Smooth muscle cell (in vitro differentiated cells): ENCODE measurements at regions not wholly inside any gene's neighbourhood (a gene's known extent, or its start where the extent isn't known, plus 50 kb on each side); places are given as distances from the start of the nearest gene placed in this dataset.
"Not testable (repeated sequence)": the region's sequence is repeated elsewhere in the genome, so short reads cannot be mapped to it uniquely, and the experiment has no call there.

ENCODE experiments used
- DNase-seq: peaks from one replicate; lab custom pipeline; 2025; ENCODE audit not compliant: unreplicated experiment; lab: John Stamatoyannopoulos, UW
- H2AFZ ChIP-seq: fragments of 200-600 bp; sonication (generic); 2 replicates; pipeline ENCODE4 v1.6.0; 2016; ENCODE audit warnings: antibody characterized with exemption, low read depth, mild to moderate bottlenecking
- H3F3A ChIP-seq: fragments of 200-600 bp; sonication (generic); 2 replicates; pipeline ENCODE4 v1.6.0; 2017; ENCODE audit warnings: antibody characterized with exemption, low read depth
- H3K27ac ChIP-seq: fragments of 200-600 bp; sonication (generic); 2 replicates; pipeline ENCODE4 v1.5.1; 2016; ENCODE audit warnings: low read depth, mild to moderate bottlenecking
- H3K27me3 ChIP-seq: fragments of 200-600 bp; sonication (generic); 2 replicates; pipeline ENCODE4 v1.6.1; 2016; ENCODE audit warnings: low read depth, mild to moderate bottlenecking
- H3K36me3 ChIP-seq: fragments of 200-600 bp; sonication (generic); 2 replicates; pipeline ENCODE4 v1.5.1; 2016; ENCODE audit warnings: low read depth
- H3K4me1 ChIP-seq: fragments of 200-600 bp; sonication (generic); 2 replicates; pipeline ENCODE4 v1.5.1; 2016; ENCODE audit warnings: low read depth
- H3K4me2 ChIP-seq: fragments of 200-600 bp; sonication (generic); 2 replicates; pipeline ENCODE4 v1.6.0; 2016; ENCODE audit warnings: mild to moderate bottlenecking
- H3K4me3 ChIP-seq: fragments of 200-600 bp; sonication (generic); 2 replicates; pipeline ENCODE4 v1.5.1; 2016; ENCODE audit warnings: mild to moderate bottlenecking
- H3K79me2 ChIP-seq: fragments of 200-600 bp; sonication (generic); 2 replicates; pipeline ENCODE4 v1.6.0; 2016; ENCODE audit warnings: low read depth, mild to moderate bottlenecking
- H3K9ac ChIP-seq: fragments of 200-600 bp; sonication (generic); 2 replicates; pipeline ENCODE4 v1.6.0; 2016; ENCODE audit warnings: low read depth
- H3K9me3 ChIP-seq: fragments of 200-600 bp; sonication (generic); replicated peaks from 2 replicates; pipeline ENCODE4 v1.5.1; 2016; ENCODE audit warnings: low read depth
- H4K20me1 ChIP-seq: fragments of 200-600 bp; sonication (generic); 2 replicates; pipeline ENCODE4 v1.6.0; 2016; ENCODE audit warnings: low read depth
- WGBS: methylation state at CpG from one replicate; pipeline ENCODE4 v1.1.7; 2016; ENCODE audit warnings: low lambda C conversion rate; 5-methylcytosine and 5-hydroxymethylcytosine counted together
- TF ChIP-seq, protein P1 (sequence below): fragments of 200-600 bp; sonication (generic); IDR thresholded peaks from 2 replicates; pipeline ENCODE4 v1.5.1; 2017; ENCODE audit warnings: borderline replicate concordance, mild to moderate bottlenecking, antibody characterized with exemption; ENCODE audit not compliant: insufficient read depth, poor library complexity, severe bottlenecking

DNA sequence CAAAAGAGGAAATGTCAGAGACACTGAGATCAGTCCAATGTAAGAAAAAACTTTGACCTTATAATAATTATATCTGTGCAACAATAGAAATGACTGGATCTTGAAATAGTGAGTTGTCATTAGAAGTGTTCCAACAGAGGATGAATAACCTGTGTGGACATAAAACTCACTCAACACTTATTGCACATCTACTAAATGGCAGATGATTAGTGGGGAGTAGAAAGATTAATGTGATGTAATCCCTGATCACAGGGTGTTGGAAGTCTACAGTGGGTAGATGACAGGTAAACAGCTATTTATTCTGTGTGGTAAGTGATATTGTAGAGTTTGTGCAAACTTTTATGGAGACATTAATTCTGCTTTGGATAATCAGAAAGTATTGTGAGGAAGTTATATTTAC, 177.3 kb upstream of the HMHB1 start:
- Histone ChIP-seq H3F3A (peaks cover 4% of the 10 kb centered on the region), H3K9me3 (no peaks in the 10 kb centered on the region), H3K36me3 (no peaks in the 10 kb centered on the region), H2AFZ (no peak overlapping the region), H3K4me3 (no peak overlapping the region), H3K27ac (no peak overlapping the region), H3K9ac (no peak overlapping the region), H4K20me1 (no peaks in the 10 kb centered on the region), H3K4me2 (no peak overlapping the region), H3K27me3 (no peaks in the 10 kb centered on the region), H3K4me1 (no peaks in the 10 kb centered on the region), H3K79me2 (no peaks in the 10 kb centered on the region)
- TF ChIP-seq, protein P1, sequence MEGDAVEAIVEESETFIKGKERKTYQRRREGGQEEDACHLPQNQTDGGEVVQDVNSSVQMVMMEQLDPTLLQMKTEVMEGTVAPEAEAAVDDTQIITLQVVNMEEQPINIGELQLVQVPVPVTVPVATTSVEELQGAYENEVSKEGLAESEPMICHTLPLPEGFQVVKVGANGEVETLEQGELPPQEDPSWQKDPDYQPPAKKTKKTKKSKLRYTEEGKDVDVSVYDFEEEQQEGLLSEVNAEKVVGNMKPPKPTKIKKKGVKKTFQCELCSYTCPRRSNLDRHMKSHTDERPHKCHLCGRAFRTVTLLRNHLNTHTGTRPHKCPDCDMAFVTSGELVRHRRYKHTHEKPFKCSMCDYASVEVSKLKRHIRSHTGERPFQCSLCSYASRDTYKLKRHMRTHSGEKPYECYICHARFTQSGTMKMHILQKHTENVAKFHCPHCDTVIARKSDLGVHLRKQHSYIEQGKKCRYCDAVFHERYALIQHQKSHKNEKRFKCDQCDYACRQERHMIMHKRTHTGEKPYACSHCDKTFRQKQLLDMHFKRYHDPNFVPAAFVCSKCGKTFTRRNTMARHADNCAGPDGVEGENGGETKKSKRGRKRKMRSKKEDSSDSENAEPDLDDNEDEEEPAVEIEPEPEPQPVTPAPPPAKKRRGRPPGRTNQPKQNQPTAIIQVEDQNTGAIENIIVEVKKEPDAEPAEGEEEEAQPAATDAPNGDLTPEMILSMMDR = no peak
- DNase-seq = no peak

DNA sequence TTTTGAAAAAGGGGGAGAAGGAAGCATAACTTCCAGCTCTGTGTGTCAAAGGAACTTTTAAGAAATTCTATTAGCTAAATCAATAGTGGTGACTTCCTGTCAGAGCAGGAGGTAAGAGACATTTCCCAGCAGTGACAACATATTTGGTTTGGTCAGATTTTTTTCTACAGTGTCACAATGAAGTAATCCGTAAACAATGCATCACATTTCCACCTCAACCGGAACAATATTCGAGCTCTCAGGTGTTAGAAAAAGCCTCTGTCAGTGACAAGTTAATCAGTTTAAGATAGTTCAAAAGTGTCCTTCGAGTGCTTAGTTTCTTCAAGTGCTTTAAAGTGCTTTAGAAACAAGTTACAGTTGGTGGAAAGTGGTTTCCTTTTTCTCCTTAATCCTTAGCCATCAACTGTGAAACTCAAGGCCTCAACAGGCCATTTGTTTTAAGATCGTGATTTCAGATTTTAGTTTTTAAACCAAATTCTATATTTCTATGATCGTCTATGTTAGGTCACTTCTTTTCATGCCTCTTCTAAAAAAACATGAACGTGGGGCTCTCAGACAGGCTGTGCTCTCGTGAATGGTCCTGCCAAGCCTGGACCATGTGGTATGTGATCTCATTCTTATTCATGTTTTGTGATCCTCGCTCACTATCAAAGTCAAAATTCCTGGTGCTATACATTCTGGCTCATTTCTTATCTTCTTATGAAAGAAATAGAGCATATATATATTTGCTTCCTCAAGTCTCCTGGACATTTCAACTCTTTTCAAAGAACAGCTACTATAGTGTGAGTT, 181.9 kb upstream of the HMHB1 start:
- H3K27me3 ChIP-seq = no peaks in the 10 kb centered on the region
- no peaks in the 10 kb centered on the region for H3K36me3 ChIP-seq
- DNase-seq = no peak
- no peaks in the 10 kb centered on the region for H3K9me3 ChIP-seq
- TF ChIP-seq, protein P1 = no peak
- H3K4me3 ChIP-seq = no peak overlapping the region
- no peaks in the 10 kb centered on the region for H3F3A ChIP-seq
- H3K4me1 ChIP-seq = no peaks in the 10 kb centered on the region
- no peaks in the 10 kb centered on the region for H4K20me1 ChIP-seq
- H3K4me2 ChIP-seq = no peak overlapping the region
- H3K9ac ChIP-seq = no peak overlapping the region
- H3K27ac ChIP-seq = peak overlapping the region; percentile 28
- 65% methylated on average over 9 of the region's 9 CpGs for WGBS
- peak overlapping the region; percentile 36 for H2AFZ ChIP-seq
- no peaks in the 10 kb centered on the region for H3K79me2 ChIP-seq

DNA sequence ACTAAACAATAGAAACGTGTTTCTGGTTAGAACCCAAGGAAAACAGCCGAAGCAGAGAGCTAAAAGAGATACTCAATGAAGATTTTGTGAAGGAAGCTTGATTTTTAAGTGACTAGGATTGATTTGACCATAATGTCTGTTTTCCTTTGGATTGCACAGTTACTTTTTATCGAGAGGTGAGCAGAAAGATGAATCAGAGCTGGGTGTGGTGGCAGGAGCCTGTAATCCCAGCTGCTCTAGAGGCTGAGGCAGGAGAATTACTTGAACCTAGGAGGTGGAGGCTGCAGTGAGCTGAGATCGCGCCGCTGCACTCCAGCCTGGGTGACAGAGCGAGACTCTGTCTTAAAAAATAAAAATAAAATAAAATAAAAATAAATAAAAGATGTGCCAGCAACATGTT, 186.9 kb upstream of the HMHB1 start:
- not testable (repeated sequence) for H3K27ac ChIP-seq, H3K36me3 ChIP-seq, H3K4me3 ChIP-seq, H3K79me2 ChIP-seq, H2AFZ ChIP-seq, H3K9me3 ChIP-seq, H3K4me1 ChIP-seq, H3F3A ChIP-seq, H4K20me1 ChIP-seq, H3K9ac ChIP-seq, H3K4me2 ChIP-seq, H3K27me3 ChIP-seq, DNase-seq
- WGBS = 90% methylated on average over 7 of the region's 7 CpGs

DNA sequence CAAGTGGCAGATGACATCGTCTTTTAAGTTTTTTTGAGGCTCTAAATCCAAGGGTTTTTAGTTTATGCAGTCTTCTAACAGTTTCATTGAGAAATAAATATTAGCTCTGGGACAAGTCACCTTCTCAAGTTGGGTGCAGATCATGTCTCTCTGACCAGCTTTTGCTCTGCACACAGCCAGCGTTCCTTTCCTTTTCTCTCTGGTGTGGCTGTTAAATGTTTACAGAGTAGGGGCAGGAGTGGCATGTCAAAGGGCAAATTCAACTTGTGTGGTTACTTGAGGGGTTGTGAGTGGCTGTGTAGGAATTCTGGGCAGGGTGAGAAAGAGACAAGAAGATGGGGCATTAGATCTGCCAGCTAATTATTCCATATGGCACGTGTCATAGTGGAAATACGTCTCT, 187.5 kb upstream of the HMHB1 start:
- H3K4me1 ChIP-seq = no peaks in the 10 kb centered on the region
- no peak overlapping the region for H3K9ac ChIP-seq
- no peak overlapping the region for H3K27ac ChIP-seq
- no peak for DNase-seq
- no peak overlapping the region for H2AFZ ChIP-seq
- H3K79me2 ChIP-seq = no peaks in the 10 kb centered on the region
- H3K27me3 ChIP-seq = no peaks in the 10 kb centered on the region
- TF ChIP-seq, protein P1 = no peak
- H3F3A ChIP-seq = no peaks in the 10 kb centered on the region
- no peaks in the 10 kb centered on the region for H3K9me3 ChIP-seq
- H3K4me3 ChIP-seq = no peak overlapping the region
- no peak overlapping the region for H3K4me2 ChIP-seq
- H3K36me3 ChIP-seq = no peaks in the 10 kb centered on the region
- no peaks in the 10 kb centered on the region for H4K20me1 ChIP-seq
- 90% methylated on average over 4 of the region's 4 CpGs for WGBS
